Neural progenitor cell (in vitro differentiated cells): ENCODE measurements at regions not wholly inside any gene's neighbourhood (a gene's known extent, or its start where the extent isn't known, plus 50 kb on each side); places are given as distances from the start of the nearest gene placed in this dataset.

ENCODE experiments used
- EZH2 ChIP-seq: fragments of 200-600 bp; sonication (generic); IDR thresholded peaks from 2 replicates; pipeline ENCODE4 v1.6.1; 2017; ENCODE audit warnings: antibody characterized with exemption, mild to moderate bottlenecking, moderate library complexity
- TF ChIP-seq, protein P1 (sequence below): fragments of 200-600 bp; sonication (generic); IDR thresholded peaks from 2 replicates; pipeline ENCODE4 v1.5.1; 2017; ENCODE audit warnings: antibody characterized with exemption, mild to moderate bottlenecking

DNA sequence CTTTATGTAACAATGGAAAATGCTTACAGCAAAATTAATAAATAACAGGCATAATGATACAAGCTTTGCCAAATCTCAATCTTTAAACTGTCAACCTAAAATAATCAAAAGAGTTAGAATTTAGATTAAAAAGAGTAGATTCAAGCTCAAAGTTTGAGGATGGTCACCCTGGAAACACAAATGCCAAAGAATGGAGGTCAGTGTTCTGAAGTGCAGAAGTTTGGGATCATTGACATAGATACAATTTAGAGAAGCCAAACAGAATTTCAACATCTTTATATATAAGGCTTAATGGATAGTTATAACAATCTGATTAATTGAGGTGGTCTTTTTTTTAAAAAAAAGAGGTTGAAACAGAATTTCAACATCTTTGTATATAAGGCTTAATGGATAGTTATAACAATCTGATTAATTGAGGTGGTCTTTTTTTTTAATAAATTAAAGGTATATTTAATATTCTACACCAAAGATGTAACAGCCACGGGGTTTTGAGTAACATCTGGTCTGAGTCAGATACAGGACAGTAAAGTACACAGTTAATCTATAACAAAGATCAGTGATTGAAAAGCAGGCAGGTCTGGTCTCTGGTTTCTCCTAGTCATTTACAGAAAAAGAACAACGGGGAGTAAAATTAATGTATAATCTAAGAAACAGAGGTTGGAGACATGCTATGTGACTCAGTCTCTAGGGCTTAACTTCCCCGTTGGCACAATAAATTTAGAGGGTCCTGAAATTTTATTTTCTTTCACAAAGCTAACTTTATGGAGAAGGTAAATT lies 490.7 kb downstream of the GBE1 start:
- TF ChIP-seq, protein P1, sequence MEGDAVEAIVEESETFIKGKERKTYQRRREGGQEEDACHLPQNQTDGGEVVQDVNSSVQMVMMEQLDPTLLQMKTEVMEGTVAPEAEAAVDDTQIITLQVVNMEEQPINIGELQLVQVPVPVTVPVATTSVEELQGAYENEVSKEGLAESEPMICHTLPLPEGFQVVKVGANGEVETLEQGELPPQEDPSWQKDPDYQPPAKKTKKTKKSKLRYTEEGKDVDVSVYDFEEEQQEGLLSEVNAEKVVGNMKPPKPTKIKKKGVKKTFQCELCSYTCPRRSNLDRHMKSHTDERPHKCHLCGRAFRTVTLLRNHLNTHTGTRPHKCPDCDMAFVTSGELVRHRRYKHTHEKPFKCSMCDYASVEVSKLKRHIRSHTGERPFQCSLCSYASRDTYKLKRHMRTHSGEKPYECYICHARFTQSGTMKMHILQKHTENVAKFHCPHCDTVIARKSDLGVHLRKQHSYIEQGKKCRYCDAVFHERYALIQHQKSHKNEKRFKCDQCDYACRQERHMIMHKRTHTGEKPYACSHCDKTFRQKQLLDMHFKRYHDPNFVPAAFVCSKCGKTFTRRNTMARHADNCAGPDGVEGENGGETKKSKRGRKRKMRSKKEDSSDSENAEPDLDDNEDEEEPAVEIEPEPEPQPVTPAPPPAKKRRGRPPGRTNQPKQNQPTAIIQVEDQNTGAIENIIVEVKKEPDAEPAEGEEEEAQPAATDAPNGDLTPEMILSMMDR: no peak
- no peak for TF ChIP-seq EZH2
